CD4-positive, alpha-beta T cell treated with Interleukin-6 for 4 hours (primary cell): ENCODE measurements at regions not wholly inside any gene's neighbourhood (a gene's known extent, or its start where the extent isn't known, plus 50 kb on each side); places are given as distances from the start of the nearest gene placed in this dataset.
"Not testable (repeated sequence)": the region's sequence is repeated elsewhere in the genome, so short reads cannot be mapped to it uniquely, and the experiment has no call there.

Experiments used
- DNase-seq: peaks from one replicate; pipeline ENCODE4 v3.0.0-alpha.2; 2020; ENCODE audit warnings: mixed read lengths

- no peak for DNase-seq
These were observed 122.9 kb upstream of the MYO3A start for GRCh38 chr10:25811052-25811685.

- DNase-seq = no peak
These were observed 120.5 kb upstream of the MYO3A start for GRCh38 chr10:25813511-25813910.

- DNase-seq = no peak
These were observed 118.8 kb upstream of the MYO3A start for GRCh38 chr10:25815236-25815635.

- DNase-seq = no peak
These were observed 117.8 kb upstream of the MYO3A start for GRCh38 chr10:25815999-25816768.

GRCh38 chr10:25817200-25817599, 116.8 kb upstream of the MYO3A start:
- no peak for DNase-seq

- no peak for DNase-seq
These were observed 115.3 kb upstream of the MYO3A start for GRCh38 chr10:25818751-25819150.

- no peak for DNase-seq
These were observed 113.6 kb upstream of the MYO3A start for GRCh38 chr10:25820472-25820871.

GRCh38 chr10:25820874-25821273, 113.2 kb upstream of the MYO3A start:
- no peak for DNase-seq

- no peak for DNase-seq
These were observed 110.0 kb upstream of the MYO3A start for GRCh38 chr10:25824050-25824449.

- no peak for DNase-seq
These were observed 105.6 kb upstream of the MYO3A start for GRCh38 chr10:25828475-25828874.

GRCh38 chr10:25831080-25831479, 102.9 kb upstream of the MYO3A start:
- DNase-seq = no peak

- no peak for DNase-seq
These were observed 94.3 kb upstream of the MYO3A start for GRCh38 chr10:25839683-25840082.

- DNase-seq = not testable (repeated sequence)
These were observed 93.2 kb upstream of the MYO3A start for GRCh38 chr10:25840875-25841274.

- no peak for DNase-seq
These were observed 91.9 kb upstream of the MYO3A start for GRCh38 chr10:25842146-25842545.

- DNase-seq = no peak
These were observed 90.4 kb upstream of the MYO3A start for GRCh38 chr10:25843551-25844170.

GRCh38 chr10:25844716-25845115, 89.3 kb upstream of the MYO3A start:
- not testable (repeated sequence) for DNase-seq

- no peak for DNase-seq
These were observed 84.8 kb upstream of the MYO3A start for GRCh38 chr10:25849268-25849667.

GRCh38 chr10:25849988-25850387, 84.0 kb upstream of the MYO3A start:
- no peak for DNase-seq

GRCh38 chr10:25851548-25851947, 82.5 kb upstream of the MYO3A start:
- DNase-seq = no peak

GRCh38 chr10:25852364-25852941, 81.6 kb upstream of the MYO3A start:
- DNase-seq = no peak

- DNase-seq = no peak
These were observed 76.0 kb upstream of the MYO3A start for GRCh38 chr10:25858076-25858475.

- DNase-seq = no peak
These were observed 68.8 kb upstream of the MYO3A start for GRCh38 chr10:25865267-25865666.

- no peak for DNase-seq
These were observed 66.7 kb upstream of the MYO3A start for GRCh38 chr10:25867321-25867720.

GRCh38 chr10:25869067-25869591, 64.9 kb upstream of the MYO3A start:
- no peak for DNase-seq
